SK-N-MC (cell line): ENCODE measurements at regions not wholly inside any gene's neighbourhood (a gene's known extent, or its start where the extent isn't known, plus 50 kb on each side); places are given as distances from the start of the nearest gene placed in this dataset.

Experiments used
- DNase-seq: peaks from one replicate; pipeline ENCODE4 v3.0.0-alpha.2; 2011; ENCODE audit warnings: low read depth, low spot score
- H3K27ac ChIP-seq: fragments of 200-600 bp; sonication (generic); 2 replicates; pipeline ENCODE4 v1.5.1; 2016; ENCODE audit warnings: mixed run types
- H3K36me3 ChIP-seq: fragments of 200-600 bp; sonication (generic); 2 replicates; pipeline ENCODE4 v1.6.1; 2017; ENCODE audit warnings: antibody characterized with exemption, low read length, mixed read lengths; ENCODE audit not compliant: insufficient read depth
- H3K4me3 ChIP-seq: fragments of 200-600 bp; sonication (generic); 2 replicates; pipeline ENCODE4 v1.5.1; 2016
- H3K9ac ChIP-seq: fragments of 200-600 bp; sonication (generic); 2 replicates; pipeline ENCODE4 v1.8.0; 2017; ENCODE audit warnings: mixed run types, mixed read lengths; ENCODE audit not compliant: insufficient read length
- H3K9me3 ChIP-seq: fragments of 200-600 bp; sonication (generic); 2 replicates; pipeline ENCODE4 v1.6.1; 2017; ENCODE audit warnings: low read depth, mild to moderate bottlenecking, antibody characterized with exemption, low read length, moderate library complexity, mixed read lengths
- EZH2 ChIP-seq: fragments of 200-600 bp; sonication (generic); IDR thresholded peaks from one replicate; pipeline ENCODE4 v1.6.1; 2017; ENCODE audit warnings: antibody characterized with exemption
- FOXP2 ChIP-seq: optimal IDR thresholded peaks from 2 replicates; pipeline ENCODE3; 2011; ENCODE audit warnings: mild to moderate bottlenecking, moderate library complexity; ENCODE audit not compliant: insufficient read depth; ENCODE audit errors: extremely low read length, control extremely low read depth
- POLR2AphosphoS5 ChIP-seq: IDR thresholded peaks from 2 replicates; pipeline ENCODE4 v1.6.1; 2012; ENCODE audit warnings: mild to moderate bottlenecking, low read depth, low read length, borderline replicate concordance

- no peak for DNase-seq
- H3K9ac ChIP-seq = no peak overlapping the region
- H3K27ac ChIP-seq = no peak overlapping the region
- no peak for TF ChIP-seq POLR2AphosphoS5
- TF ChIP-seq FOXP2 = no peak
- no peak for TF ChIP-seq EZH2
- H3K36me3 ChIP-seq = no peaks in the 10 kb centered on the region
- H3K9me3 ChIP-seq = no peaks in the 10 kb centered on the region
- H3K4me3 ChIP-seq = no peak overlapping the region
Measured at GRCh38 chr19:30120860-30121484, 178.9 kb downstream of the URI1 start.

- TF ChIP-seq FOXP2 (no peak), POLR2AphosphoS5 (no peak), EZH2 (no peak)
- Histone ChIP-seq H3K9me3 (no peaks in the 10 kb centered on the region), H3K36me3 (no peaks in the 10 kb centered on the region), H3K4me3 (no peak overlapping the region), H3K9ac (no peak overlapping the region), H3K27ac (no peak overlapping the region)
- DNase-seq = no peak
Measured at GRCh38 chr19:30122431-30122830, 180.4 kb downstream of the URI1 start.

GRCh38 chr19:30123119-30123518 lies 181.1 kb downstream of the URI1 start:
- H3K4me3 ChIP-seq = no peak overlapping the region
- no peak for DNase-seq

GRCh38 chr19:30123611-30124010 lies 181.6 kb downstream of the URI1 start:
- Histone ChIP-seq H3K27ac (no peak overlapping the region), H3K36me3 (no peaks in the 10 kb centered on the region), H3K4me3 (no peak overlapping the region), H3K9me3 (no peaks in the 10 kb centered on the region), H3K9ac (no peak overlapping the region)
- DNase-seq = no peak
- TF ChIP-seq POLR2AphosphoS5 (no peak), EZH2 (no peak), FOXP2 (no peak)

More at GRCh38 chr19:30123119-30123518, 181.1 kb downstream of the URI1 start:
- no peaks in the 10 kb centered on the region for H3K9me3 ChIP-seq
- H3K27ac ChIP-seq = no peak overlapping the region
- H3K9ac ChIP-seq = no peak overlapping the region
- TF ChIP-seq FOXP2 (no peak), EZH2 (no peak), POLR2AphosphoS5 (no peak)
- H3K36me3 ChIP-seq = no peaks in the 10 kb centered on the region

GRCh38 chr19:30128211-30128610 lies 186.2 kb downstream of the URI1 start:
- no peaks in the 10 kb centered on the region for H3K9me3 ChIP-seq
- H3K36me3 ChIP-seq = no peaks in the 10 kb centered on the region
- H3K4me3 ChIP-seq = no peak overlapping the region
- no peak overlapping the region for H3K27ac ChIP-seq
- no peak overlapping the region for H3K9ac ChIP-seq
- TF ChIP-seq EZH2 (no peak), FOXP2 (no peak), POLR2AphosphoS5 (no peak)
- no peak for DNase-seq

GRCh38 chr19:30130356-30131122 lies 188.5 kb downstream of the URI1 start:
- H3K4me3 ChIP-seq = no peak overlapping the region
- TF ChIP-seq FOXP2 = no peak
- no peak for TF ChIP-seq POLR2AphosphoS5
- TF ChIP-seq EZH2 = no peak
- H3K9me3 ChIP-seq = no peaks in the 10 kb centered on the region
- no peaks in the 10 kb centered on the region for H3K36me3 ChIP-seq
- no peak for DNase-seq
- H3K27ac ChIP-seq = no peak overlapping the region
- H3K9ac ChIP-seq = no peak overlapping the region

GRCh38 chr19:30131246-30131645 lies 189.2 kb downstream of the URI1 start:
- no peak for DNase-seq
- H3K27ac ChIP-seq = no peak overlapping the region
- no peaks in the 10 kb centered on the region for H3K36me3 ChIP-seq
- H3K9ac ChIP-seq = no peak overlapping the region
- H3K9me3 ChIP-seq = no peaks in the 10 kb centered on the region
- no peak overlapping the region for H3K4me3 ChIP-seq
- no peak for TF ChIP-seq EZH2
- TF ChIP-seq POLR2AphosphoS5 = no peak
- no peak for TF ChIP-seq FOXP2

GRCh38 chr19:30131722-30132291 lies 189.8 kb downstream of the URI1 start:
- no peak for DNase-seq
- Histone ChIP-seq H3K9ac (no peak overlapping the region), H3K9me3 (no peaks in the 10 kb centered on the region), H3K4me3 (no peak overlapping the region), H3K36me3 (no peaks in the 10 kb centered on the region), H3K27ac (no peak overlapping the region)
- TF ChIP-seq POLR2AphosphoS5 (no peak), FOXP2 (no peak), EZH2 (no peak)
